Heart left ventricle (tissue), 13 donors: ENCODE measurements at regions not wholly inside any gene's neighbourhood (a gene's known extent, or its start where the extent isn't known, plus 50 kb on each side); places are given as distances from the start of the nearest gene placed in this dataset.

Experiments used
- CTCF ChIP-seq, 12 donors: fragments of 200-600 bp; sonication (generic) in 4 of 12; IDR thresholded peaks; one replicate each; pipeline versions ENCODE4 v1.5.0 to v1.8.0; 2018 to 2022; ENCODE audit warnings: antibody characterized with exemption in 12 of 12, mild to moderate bottlenecking in 5 of 12
- POLR2A ChIP-seq, 2 donors: fragments of 450-650 bp; IDR thresholded peaks; one replicate each; pipeline ENCODE4 v1.6.1; 2017; ENCODE audit warnings: antibody characterized with exemption in 2 of 2, mild to moderate bottlenecking in 2 of 2, moderate library complexity in 2 of 2
- donor health status: ischemic (EF 13 %, LVEDD 7.1; RV severe dilation, severe dysfunction).
- donor health status: DM: no; HTN: yes; CAD: no.
- donor health status: DM: no; HTN: no; CAD: no.
- donor health status: ischemic (EF 25% LVEDD 6.9; RV normal size, moderate dysfunction).
- donor health status: ischemic (EF 25% LVEDD 5.7; RV mildly dilated, moderate dysfunction).
- donor health status: ischemic (EF 35%, LVEDD 5.7; RV mildly dilated, moderate dysfunction).
- donor health status: nonischemic (EF 11% LVEDD 7.7; RV severe dilation, severe dysfunction).
- donor health status: DM: yes; HTN: yes; CAD: no.
- donor health status: PGD.
- donor health status: ischemic (EF 29% LVEDD 5.4; RV normal size, mild dysfunction).
- donor health status: nonischemic (EF 23%, LVEDD 6.1; RV moderate dilation, normal function).

- TF ChIP-seq CTCF (IDR thresholded peaks at IDR 0.05): no peak
- no peak for TF ChIP-seq POLR2A (IDR thresholded peaks at IDR 0.05)
Measured at GRCh38 chr2:58992062-58992706, 751.1 kb upstream of the FANCL start.
